ENCODE measurements at regions not wholly inside any gene's neighbourhood (a gene's known extent, or its start where the extent isn't known, plus 50 kb on each side); places are given as distances from the start of the nearest gene placed in this dataset.

DNA sequence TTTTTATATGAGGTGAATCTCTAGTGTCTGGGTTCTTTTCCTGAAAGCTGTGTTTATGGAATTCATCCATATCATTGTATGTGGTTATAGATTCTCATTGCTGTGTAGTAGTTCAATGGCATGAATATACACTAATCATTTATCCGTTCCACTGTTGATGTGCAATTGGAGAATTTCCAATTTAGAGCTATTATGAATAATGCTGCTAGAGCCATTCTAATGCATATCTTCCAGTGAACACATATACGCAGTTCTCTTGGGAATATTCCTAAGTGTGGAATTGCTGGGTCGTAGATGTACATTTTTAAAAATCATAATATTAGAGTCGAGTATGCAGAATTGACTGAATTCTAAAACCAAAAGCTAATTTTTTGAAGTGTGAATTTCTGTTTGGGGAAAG, 327.5 kb upstream of the JAG1 start:
- intact Hi-C loops (cut with DNase I): no loop called here
- no peak for DNase-seq (ENCODE audit: low spot score)

DNA sequence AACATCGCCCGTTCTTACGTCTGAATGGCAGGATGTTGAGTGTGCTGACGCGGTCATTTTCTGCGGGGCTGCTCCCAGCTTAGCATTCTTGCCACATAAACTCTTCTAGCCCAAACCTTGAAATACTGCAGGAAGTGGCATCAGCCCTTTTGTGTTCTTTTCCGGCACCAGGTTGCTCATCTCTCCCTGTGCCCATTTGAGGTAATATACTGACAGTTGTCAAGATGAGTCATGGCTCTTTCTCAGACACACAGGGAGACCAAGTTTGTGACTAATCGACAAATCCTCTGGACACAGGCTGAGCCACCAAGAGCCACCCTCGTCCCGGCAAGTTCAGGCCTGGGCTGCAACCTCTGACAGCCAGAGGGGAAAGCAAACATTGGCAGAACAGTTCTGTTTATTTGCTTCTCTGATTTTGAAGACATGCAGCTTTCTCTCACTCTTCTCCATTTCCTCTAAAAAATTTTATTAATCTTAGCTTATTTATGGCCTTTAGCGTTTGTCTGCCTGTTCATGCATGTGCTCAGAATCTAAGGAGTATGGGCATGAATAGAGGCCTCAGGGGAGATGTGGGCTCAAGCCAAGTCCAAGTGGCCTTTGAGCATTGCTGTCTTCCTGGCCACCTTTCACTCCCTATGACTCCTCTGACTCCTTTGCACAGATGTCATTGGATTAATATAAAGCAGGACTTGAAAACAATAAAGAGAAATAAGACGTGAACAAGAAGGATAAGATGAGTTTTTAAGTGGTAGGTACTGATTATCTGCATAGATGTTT, 328.2 kb upstream of the JAG1 start:
- no peak for DNase-seq (ENCODE audit: low spot score)
- intact Hi-C loops (cut with DNase I): no loop called here

DNA sequence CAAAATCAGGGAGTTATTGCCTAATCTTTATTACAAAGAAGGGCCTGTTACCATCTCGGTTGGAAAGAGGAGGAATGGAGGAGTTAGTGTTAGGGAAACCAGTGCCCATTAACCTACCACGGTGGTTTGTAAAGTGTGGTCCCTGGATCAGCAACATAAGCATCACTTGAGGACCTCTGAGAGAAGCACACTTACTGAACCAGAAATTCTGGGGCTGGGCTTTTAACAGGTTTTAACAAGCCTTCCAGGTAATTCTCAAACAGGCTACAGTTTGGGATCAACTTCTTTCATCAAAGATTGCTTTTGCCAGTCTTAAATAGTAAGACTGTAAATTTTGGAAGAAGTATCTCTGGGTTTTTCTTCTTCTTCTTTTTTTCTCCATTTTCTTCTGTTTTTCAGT, 329.5 kb upstream of the JAG1 start:
- DNase-seq (ENCODE audit: low spot score): no peak
- intact Hi-C loops (cut with DNase I): no loop called here

DNA sequence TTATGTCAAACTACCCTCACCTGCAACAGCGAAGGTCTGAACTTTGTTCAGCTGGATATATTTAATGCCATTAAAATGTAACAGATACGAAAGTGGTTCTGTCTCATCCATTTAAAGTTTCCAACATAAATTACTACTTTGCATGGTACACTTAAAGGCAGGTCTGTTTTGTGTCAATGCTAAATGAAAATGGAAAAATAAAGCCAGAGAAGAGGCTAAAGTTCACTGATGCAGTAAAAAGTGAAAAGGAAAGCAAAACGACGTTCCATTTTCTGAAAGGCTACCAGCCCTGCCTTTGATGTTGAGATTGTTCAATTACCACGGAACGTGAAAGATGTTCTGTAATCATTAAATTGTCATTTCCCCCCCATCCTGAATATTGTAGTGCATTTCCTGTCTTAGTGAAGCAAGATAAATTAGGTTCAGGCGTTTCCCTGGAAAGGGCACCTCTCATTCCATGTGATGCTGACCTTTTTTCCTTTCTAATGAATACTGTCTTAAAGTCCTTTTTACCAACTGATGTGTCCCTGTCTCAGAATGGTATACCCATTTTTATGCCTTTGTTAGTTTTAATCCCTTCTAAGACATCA, 334.7 kb upstream of the JAG1 start:
- intact Hi-C loops (cut with DNase I): no loop called here
- no peak for DNase-seq (ENCODE audit: low spot score)

DNA sequence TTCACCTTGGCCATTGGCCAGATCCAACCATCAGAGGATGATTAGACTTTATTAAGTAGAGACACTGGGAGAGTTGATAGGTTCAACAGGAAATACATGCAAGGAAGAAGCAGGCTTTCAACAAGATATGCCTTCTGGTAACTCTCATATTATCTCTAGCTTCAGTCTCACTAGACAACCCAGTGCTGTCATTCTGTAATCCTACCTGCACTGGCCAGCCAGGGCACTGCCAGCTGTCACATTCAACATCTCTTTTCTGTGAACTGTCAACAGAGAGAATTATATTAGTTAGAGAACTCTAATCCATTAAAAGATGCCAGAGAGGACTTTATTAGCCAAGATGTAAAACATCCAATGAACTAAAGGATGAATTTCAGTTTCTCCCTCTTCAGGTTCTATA, 337.9 kb upstream of the JAG1 start:
- intact Hi-C loops (cut with DNase I): loop anchor here in 1 of 2 donors (1.0 to 10.0 kb wide), 2 partner anchors 34 to 97 kb away; no protein-coding TSS in a partner anchor
- DNase-seq (ENCODE audit: low spot score): no peak

DNA sequence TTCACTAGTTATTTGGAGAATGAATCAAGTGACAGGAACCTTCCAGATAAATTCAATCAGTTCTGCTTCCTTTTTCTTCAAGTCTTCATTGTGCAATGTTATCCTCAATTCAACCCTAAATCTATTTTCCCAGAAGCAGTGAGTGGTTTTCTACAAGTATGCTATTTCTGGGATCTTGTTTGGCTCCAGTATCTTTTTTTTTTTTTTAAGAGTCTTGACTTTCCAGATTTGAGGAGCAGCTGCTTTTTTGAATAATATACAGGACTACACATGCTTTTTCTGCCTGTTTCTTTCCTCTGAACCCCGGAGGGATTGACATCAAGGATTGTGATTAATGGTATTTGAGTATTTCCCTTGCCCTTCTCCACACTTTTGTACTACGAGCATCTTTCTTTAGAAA, 339.2 kb upstream of the JAG1 start:
- DNase-seq (ENCODE audit: low spot score): no peak
- intact Hi-C loops (cut with DNase I): loop anchor here in 1 of 2 donors (10.0 kb wide), 1 partner anchor 98 kb away; no protein-coding TSS in a partner anchor

DNA sequence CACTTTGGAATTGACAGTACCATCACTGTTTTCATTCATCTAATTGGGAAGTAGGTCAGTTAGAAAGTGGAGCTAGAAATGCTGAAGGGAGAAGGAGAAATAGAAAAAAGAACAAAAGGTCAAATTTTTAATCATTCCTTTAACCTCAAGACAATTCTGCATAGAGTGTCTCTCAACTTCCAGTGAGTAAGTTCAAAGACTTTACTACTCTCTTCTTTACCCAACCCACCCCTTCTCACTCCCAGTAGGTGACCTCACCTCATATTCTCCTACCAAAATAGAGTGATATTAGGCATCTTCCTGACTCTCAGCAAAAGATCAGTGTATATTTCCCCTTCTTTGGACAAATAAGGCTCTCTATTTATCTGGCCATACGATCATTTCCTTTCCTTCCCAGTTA, 340.0 kb upstream of the JAG1 start:
- intact Hi-C loops (cut with DNase I): loop anchor here in 1 of 2 donors (10.0 kb wide), 1 partner anchor 99 kb away; no protein-coding TSS in a partner anchor
- DNase-seq (ENCODE audit: low spot score): no peak

DNA sequence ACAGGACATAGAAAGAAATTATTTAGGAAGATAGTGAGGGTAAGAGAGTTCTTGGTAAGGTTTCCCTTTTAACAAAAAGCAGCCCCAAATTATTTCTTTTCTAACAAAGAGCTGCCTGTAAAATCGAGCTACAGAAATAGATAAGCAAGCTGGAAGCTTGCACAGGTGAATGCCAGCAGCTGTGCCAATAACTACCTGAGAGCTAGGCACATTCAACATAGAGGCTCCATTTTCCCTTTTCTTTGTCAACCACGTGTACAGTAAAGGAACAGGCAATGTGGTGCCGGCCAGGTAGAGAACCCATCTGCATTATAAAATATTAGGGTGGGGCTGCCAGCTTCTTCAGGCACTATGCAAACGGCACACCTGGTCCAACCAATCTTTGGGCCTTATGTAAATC, 341.6 kb upstream of the JAG1 start:
- no peak for DNase-seq (ENCODE audit: low spot score)
- intact Hi-C loops (cut with DNase I): loop anchor here in 1 of 2 donors (10.0 kb wide), 1 partner anchor 101 kb away; no protein-coding TSS in a partner anchor

DNA sequence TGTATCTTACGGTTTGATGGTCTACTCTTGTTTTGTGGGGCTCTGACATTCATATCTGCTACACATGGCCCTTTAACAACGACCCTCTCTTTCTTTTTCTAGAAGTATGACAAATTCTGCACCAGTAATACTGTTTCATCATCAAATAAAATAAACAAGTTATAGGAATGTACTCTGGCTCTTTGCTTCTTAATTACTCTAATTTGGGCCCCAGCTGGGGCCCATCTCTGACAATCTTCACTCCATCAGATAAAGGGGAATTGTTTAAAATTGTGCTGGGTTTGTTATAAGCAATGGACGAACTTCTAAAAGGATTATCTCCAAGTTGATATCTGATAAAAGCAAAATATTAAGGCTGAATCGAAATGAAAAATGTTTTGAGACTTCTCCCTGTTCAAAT, 343.6 kb upstream of the JAG1 start:
- DNase-seq (ENCODE audit: low spot score): no peak
- intact Hi-C loops (cut with DNase I): loop anchor here in 1 of 2 donors (10.0 kb wide), 1 partner anchor 103 kb away; no protein-coding TSS in a partner anchor

DNA sequence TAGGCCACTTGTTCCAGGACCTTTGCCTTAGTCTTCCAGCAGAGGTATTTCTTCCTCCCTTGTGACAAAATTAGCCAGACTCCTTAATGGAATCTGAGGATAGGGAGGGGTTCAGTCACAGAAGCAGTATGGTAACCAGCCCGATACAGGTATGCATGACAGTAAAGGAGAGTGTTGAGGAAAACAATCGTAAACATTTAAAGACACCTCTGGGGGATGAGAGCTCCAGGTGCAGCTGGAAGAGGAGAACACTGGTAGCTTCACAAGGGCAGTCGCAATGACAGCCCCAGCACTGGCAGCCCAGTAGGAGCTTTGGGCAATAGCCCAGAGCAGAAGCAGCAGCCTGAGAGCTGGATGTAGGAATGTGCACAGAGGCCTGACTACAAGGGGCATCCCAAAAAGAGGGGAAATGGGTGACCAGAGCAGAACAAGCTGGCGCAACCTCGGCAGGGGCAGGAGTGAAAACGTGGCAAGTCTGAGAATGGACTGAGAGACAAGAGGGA, 344.9 kb upstream of the JAG1 start:
- intact Hi-C loops (cut with DNase I): loop anchor here in 1 of 2 donors (10.0 kb wide), 1 partner anchor 104 kb away; no protein-coding TSS in a partner anchor

DNA sequence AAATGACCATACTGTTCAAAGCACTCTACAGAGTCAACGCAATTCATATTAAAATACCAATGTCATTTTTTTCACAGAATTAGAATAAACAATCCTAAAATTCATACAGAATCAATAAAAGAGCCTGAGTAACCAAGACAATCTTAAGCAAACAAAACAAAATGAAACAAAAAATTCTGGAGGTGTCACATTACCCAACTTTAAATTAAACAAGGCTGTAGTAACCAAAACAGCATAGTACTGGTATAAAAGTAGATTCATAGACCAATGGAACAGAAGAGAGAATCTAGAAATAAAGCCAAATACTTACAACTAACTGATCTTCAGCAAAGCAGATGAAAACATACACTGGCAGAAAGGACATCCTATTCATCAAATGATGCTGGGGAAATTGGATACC, 346.9 kb upstream of the JAG1 start:
- DNase-seq (ENCODE audit: low spot score): no peak
- intact Hi-C loops (cut with DNase I): no loop called here

More for the DNA sequence above, 344.9 kb upstream of the JAG1 start:
- DNase-seq (ENCODE audit: low spot score): no peak

DNA sequence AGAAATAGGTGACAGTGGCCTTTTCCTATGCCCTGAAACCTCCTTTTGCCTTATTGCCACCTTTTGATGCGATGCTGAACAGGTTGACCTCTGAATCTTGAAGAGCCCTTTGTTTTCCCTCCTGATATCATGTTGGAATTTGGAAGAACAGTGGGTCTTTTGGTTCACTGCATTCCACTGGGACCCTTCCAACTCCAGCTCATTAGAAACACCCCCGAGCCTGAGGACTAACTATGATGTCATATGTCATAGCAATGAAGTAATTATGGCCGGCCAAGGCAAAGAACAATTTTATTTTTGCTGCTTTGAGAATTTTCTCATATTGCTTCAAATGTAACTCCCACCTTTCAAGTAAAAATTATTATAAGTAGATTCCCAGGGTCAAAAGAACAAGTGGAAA, 353.4 kb upstream of the JAG1 start:
- intact Hi-C loops (cut with DNase I): no loop called here
- no peak for DNase-seq (ENCODE audit: low spot score)

DNA sequence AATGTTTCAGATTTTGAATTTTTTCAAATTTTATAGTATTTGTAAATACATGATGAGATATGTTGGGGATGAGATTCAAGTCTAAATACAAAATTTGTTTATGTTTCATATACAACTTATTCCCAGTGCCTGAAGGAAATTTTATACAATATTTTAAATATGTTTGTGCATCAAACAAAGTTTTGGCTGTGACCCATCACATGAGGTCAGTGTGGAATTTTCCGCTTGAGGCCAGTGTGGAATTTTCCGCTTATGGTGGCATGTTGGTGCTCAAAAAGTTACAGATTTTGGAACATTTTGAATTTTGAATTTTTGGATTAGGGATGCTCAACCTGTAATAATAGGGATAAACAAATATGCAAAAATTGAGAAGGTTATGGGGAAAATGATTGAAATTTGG, 356.6 kb upstream of the JAG1 start:
- DNase-seq (ENCODE audit: low spot score): no peak
- intact Hi-C loops (cut with DNase I): no loop called here

DNA sequence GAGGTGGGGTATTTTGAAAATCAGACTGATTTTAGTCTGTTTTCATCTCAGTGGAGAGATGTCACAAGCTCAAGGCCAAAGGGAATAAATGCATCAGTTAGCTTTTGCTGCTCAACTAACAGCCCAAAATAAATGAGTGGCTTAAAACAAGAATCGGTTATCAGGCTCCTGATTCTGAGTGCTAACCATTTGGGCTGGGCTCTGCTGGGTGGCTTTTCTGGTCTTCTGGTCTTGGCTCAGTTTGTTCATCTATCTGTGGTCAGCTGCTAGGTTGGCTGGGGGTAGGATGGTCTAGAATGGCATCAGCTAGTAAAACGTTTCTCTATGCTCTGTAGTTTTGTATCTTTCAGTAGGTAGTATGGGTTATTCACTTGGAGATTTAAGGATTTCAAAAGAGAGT, 357.5 kb upstream of the JAG1 start:
- no peak for DNase-seq (ENCODE audit: low spot score)
- intact Hi-C loops (cut with DNase I): no loop called here

DNA sequence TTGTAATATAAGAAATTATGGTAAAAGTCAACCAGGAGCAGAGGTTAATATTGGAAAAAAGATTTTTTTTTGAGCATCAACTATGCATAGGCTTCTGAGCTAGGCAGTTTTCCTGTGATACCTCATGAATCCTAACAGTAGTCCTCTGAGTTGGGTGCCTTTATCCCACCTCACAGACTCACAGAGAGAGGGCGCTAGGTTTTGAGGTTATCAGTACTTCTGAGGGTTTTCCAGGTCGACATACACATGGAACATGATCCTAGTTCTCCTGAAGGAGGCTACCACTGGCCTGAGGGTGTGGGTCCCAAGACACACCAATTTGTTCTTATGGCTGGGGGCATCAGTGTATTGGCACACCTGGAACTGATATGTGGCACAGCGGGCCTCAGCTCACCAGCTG, 358.8 kb upstream of the JAG1 start:
- DNase-seq (ENCODE audit: low spot score): no peak
- intact Hi-C loops (cut with DNase I): no loop called here

DNA sequence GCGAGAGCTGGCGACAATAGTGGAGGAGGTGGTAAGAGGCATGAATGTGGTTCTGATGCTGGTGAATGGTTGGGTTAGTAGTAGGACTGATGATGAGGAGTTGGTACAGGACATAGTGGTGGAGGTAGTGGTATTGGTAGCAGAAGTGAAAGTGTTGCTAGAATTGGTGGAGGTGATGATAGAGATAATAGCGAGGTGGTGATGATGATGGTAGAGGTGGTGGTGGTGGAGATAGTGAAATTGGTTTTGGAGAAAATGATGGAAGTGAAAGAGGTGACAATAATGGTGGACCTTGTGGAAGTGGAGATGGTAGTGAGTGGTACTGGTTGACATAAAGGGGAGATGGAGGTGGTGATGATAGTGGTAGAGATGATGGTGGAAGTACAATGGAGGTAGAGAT, 360.2 kb upstream of the JAG1 start:
- DNase-seq (ENCODE audit: low spot score): no peak
- intact Hi-C loops (cut with DNase I): no loop called here

DNA sequence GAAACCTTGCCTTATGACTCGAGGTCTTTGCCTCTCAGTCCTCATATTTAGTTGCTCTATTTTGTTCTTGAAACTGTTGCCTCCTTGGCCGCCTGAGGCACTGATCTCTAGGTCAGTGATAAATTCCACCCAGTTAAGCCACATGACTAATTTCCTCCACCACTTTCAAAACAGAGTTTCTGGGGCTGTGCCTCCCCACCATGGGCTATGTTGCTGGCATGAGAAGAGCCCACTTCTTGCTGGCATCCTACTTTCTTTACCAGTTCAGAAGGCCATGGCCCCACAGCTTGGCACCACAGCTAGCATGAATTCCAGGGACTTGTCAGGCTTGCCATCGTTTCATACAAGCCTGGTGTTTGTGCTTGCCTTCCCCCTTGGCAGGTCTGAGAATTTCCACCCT, 361.4 kb upstream of the JAG1 start:
- intact Hi-C loops (cut with DNase I): no loop called here
- no peak for DNase-seq (ENCODE audit: low spot score)

DNA sequence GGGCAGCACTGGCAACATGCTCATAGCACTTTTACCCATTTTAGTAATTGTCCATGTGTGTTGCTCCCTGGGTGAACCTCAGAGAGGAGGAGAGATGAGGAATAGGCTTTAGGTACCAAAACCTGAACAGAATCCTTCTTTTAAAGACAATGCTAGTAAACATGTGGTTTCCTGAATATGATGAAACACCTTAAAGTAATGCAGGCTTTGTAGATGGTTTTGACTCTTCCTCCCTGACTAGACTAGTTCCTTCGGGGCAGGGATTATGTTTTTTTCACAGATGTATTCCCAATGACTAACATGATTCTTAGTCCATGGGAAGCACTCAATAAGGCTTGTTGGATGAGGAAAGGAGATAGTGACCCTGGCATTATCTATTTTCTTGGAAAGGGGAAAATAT, 367.6 kb upstream of the JAG1 start:
- intact Hi-C loops (cut with DNase I): no loop called here

DNA sequence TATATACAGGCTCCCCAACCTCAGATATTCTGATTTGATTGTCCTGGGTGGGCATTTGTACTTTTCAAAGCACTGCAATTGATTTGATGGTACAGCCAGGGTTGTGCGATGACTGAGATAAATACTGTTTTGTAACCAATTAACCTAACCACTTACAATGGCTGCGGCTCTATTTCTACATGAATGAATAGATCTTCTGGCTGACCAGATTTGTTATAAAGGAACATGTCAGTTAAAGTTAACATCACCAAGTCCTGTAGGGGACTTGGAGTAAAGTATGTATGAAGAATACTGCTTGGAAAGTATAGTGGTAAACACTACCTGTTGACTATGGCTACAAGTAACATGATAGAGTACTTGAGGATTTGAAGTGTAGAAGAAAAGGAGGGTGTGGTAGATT, 369.2 kb upstream of the JAG1 start:
- DNase-seq (ENCODE audit: low spot score): no peak
- intact Hi-C loops (cut with DNase I): no loop called here

More for the DNA sequence above, 367.6 kb upstream of the JAG1 start:
- DNase-seq (ENCODE audit: low spot score): no peak

DNA sequence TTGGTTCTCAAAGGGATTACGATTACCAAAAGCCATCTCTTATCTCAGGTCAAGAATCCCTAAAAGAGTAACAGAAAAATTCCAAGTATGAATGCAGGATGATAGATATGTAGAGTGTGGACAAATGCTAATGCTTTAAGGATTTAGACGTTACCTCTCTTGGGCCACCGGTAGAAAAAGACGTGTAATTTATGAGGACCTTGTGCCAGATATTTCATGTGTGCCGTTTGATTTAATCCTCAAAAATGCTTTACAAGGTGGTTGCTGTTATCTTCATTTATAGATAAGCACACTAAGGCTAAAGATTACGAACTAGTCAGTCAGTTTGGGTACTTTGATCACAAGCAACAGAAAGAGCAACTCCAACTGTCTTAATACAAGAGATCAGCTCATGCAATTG, 370.8 kb upstream of the JAG1 start:
- intact Hi-C loops (cut with DNase I): no loop called here
- no peak for DNase-seq (ENCODE audit: low spot score)
